ENCODE measurements at regions not wholly inside any gene's neighbourhood (a gene's known extent, or its start where the extent isn't known, plus 50 kb on each side); places are given as distances from the start of the nearest gene placed in this dataset.

DNA sequence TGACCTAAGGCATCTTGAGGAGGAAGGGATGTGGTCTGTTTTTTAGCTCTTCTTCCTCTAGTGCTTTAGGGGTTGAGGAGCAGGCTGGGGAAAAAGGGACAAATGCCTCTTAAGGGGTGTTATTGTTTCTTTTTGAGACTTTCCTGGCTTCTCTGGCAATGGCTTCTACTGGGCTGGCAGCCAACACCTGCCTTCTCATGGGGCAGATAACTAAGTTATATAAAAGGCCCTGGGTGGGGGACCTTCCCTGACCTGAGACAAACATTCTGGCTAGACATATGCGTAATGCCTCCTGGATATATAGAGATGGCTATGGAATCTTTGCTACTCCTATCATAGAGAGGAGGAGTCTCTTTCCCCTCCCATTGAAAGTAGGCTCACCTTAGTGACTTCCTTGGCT, 179.2 kb upstream of the PROK2 start:
- DNase-seq = no peak
- H3K36me3 Mint-ChIP-seq (ENCODE audit: low read depth) = no peaks in the 10 kb centered on the region
- peaks cover 38% of the 10 kb centered on the region for H3K27me3 Mint-ChIP-seq (ENCODE audit: low read depth, poor library complexity)
- H3K4me1 Mint-ChIP-seq = peaks cover 21% of the 10 kb centered on the region
- H3K4me3 Mint-ChIP-seq = no peak overlapping the region
- TF ChIP-seq, protein P1, sequence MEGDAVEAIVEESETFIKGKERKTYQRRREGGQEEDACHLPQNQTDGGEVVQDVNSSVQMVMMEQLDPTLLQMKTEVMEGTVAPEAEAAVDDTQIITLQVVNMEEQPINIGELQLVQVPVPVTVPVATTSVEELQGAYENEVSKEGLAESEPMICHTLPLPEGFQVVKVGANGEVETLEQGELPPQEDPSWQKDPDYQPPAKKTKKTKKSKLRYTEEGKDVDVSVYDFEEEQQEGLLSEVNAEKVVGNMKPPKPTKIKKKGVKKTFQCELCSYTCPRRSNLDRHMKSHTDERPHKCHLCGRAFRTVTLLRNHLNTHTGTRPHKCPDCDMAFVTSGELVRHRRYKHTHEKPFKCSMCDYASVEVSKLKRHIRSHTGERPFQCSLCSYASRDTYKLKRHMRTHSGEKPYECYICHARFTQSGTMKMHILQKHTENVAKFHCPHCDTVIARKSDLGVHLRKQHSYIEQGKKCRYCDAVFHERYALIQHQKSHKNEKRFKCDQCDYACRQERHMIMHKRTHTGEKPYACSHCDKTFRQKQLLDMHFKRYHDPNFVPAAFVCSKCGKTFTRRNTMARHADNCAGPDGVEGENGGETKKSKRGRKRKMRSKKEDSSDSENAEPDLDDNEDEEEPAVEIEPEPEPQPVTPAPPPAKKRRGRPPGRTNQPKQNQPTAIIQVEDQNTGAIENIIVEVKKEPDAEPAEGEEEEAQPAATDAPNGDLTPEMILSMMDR (IDR thresholded peaks at IDR 0.05) = no peak
- H3K9me3 Mint-ChIP-seq = no peaks in the 10 kb centered on the region
- no peak overlapping the region for H3K27ac Mint-ChIP-seq

DNA sequence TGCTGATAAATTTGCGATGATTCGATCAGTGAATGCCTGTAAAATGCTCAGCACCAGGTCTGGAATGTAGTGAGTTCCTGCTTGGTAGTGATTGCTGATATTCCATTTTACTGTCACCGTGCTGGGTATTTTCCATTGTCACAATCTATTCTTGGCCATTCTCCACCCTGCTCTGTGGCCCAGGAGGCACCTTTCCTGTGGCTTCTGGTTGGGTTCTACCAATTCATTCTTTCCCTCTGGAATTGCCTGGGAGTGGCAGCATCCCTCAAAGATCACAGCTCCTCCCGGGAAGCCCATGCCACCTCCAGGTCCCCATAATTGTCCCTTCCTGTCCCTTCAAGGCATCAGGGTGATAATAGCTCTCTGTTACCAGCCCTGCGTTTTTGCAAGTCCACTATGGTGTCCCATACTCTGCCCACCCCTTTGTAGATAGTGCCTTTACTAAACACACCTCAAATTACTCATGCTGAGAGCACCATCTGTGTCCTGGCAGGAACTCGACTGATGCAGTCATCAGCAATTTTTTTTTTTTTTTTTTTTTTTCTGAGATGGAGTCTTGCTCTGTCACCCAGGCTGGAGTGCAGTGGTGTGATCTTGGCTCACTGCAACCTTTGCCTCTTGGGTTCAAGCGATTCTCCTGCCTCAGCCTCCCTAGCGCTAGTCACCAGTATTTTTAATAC, 177.8 kb upstream of the PROK2 start:
- H3K27ac Mint-ChIP-seq = no peak overlapping the region
- peaks cover 11% of the 10 kb centered on the region for H3K4me1 Mint-ChIP-seq
- no peak for DNase-seq
- TF ChIP-seq, protein P1 (IDR thresholded peaks at IDR 0.05) = no peak
- no peaks in the 10 kb centered on the region for H3K9me3 Mint-ChIP-seq
- H3K4me3 Mint-ChIP-seq = no peak overlapping the region
- peaks cover 34% of the 10 kb centered on the region for H3K27me3 Mint-ChIP-seq (ENCODE audit: low read depth, poor library complexity)
- no peaks in the 10 kb centered on the region for H3K36me3 Mint-ChIP-seq (ENCODE audit: low read depth)

DNA sequence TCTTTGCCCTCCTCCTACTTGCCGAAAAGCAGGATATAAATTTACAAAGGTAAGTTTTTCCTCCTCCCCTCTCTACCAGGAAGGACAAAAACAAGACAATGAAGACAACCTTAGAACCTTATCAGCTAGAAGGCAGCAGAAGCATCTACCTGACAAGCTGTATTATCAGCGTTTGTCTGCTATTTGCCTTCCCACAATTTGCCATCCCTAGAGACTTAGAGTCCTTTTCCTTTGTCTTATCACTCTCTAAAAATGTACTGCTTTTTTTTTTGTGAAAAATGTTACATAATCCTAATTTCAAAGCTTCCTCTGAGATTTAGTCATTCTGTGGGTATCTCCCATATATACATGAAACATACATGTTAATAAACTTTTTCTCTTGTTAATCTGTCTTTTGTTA, 176.9 kb upstream of the PROK2 start:
- H3K27ac Mint-ChIP-seq = no peak overlapping the region
- H3K4me1 Mint-ChIP-seq = peaks cover 9% of the 10 kb centered on the region
- peaks cover 32% of the 10 kb centered on the region for H3K27me3 Mint-ChIP-seq (ENCODE audit: low read depth, poor library complexity)

DNA sequence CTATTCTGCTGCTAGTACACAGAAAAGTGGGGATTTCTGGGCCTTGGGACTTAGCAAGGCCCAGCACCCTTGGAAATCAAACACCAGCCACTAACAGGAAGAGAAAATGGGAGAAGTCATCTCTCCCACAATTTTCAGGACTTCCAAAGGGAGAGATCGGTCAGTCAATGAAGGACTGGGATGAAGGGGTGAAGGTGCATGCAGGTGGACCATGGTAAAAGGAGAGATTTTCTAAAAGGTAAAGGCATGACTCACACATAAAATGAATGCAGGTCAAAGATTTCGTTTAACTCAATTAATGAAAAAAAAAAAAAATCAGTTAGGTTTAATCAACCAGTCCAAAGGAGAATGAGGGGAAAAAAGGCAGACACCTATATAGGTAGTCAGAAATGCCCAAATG, 176.4 kb upstream of the PROK2 start:
- H3K4me1 Mint-ChIP-seq = peaks cover 5% of the 10 kb centered on the region
- no peak for DNase-seq
- H3K27me3 Mint-ChIP-seq (ENCODE audit: low read depth, poor library complexity) = peaks cover 26% of the 10 kb centered on the region

More for the DNA sequence above, 176.9 kb upstream of the PROK2 start:
- H3K36me3 Mint-ChIP-seq (ENCODE audit: low read depth) = no peaks in the 10 kb centered on the region
- no peak overlapping the region for H3K4me3 Mint-ChIP-seq
- no peaks in the 10 kb centered on the region for H3K9me3 Mint-ChIP-seq
- DNase-seq = no peak
- TF ChIP-seq, protein P1 (IDR thresholded peaks at IDR 0.05) = no peak

DNA sequence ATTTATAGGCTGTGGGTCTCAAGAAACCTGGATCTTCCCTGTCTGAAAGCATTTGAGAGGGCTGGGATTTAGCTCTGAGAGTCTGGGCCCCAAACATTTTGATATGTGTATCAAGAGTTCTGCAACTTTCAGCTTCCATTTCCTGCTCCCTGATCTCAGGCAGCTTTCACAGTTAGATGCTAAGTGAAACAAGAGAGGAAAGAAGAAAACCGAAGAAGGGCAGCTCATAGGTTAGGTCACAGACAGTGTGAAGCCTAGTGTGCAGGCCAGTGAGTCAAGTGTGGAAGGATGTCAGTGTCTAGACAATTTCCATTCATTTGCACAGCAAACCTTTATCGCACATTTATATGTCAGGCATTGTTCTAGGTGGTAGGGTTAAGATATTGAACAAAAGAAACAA, 173.6 kb upstream of the PROK2 start:
- H3K4me1 Mint-ChIP-seq = peaks cover 15% of the 10 kb centered on the region
- H3K27ac Mint-ChIP-seq = no peak overlapping the region
- DNase-seq = no peak
- no peak overlapping the region for H3K4me3 Mint-ChIP-seq
- H3K27me3 Mint-ChIP-seq (ENCODE audit: low read depth, poor library complexity) = peaks cover 9% of the 10 kb centered on the region
- no peaks in the 10 kb centered on the region for H3K9me3 Mint-ChIP-seq
- no peaks in the 10 kb centered on the region for H3K36me3 Mint-ChIP-seq (ENCODE audit: low read depth)
- TF ChIP-seq, protein P1 (IDR thresholded peaks at IDR 0.05) = no peak

More for the DNA sequence above, 176.4 kb upstream of the PROK2 start:
- no peaks in the 10 kb centered on the region for H3K9me3 Mint-ChIP-seq
- no peaks in the 10 kb centered on the region for H3K36me3 Mint-ChIP-seq (ENCODE audit: low read depth)
- no peak overlapping the region for H3K27ac Mint-ChIP-seq
- TF ChIP-seq, protein P1 (IDR thresholded peaks at IDR 0.05) = no peak
- H3K4me3 Mint-ChIP-seq = no peak overlapping the region

DNA sequence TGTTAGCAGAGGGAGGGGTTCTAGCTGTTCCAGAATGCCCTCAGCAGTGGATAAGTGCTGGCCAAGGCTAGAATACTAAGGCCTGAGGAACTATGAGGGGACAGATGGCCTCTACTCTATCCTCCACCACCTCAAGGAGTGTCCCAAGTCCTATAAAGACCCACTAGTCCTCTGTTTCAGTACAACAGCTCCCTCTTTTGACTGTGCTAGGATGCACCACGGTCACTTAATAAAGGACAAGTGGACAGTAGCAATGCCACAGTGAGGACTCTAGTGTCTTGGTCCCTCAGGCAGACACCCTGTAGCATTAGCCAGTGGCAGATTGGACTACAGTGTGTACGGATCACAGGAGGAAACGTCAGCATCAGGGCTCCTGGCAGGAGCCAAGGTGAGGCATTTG, 171.8 kb upstream of the PROK2 start:
- TF ChIP-seq, protein P1 (IDR thresholded peaks at IDR 0.05) = peak; percentile 7
- no peak for DNase-seq
- H3K36me3 Mint-ChIP-seq (ENCODE audit: low read depth) = no peaks in the 10 kb centered on the region
- H3K27me3 Mint-ChIP-seq (ENCODE audit: low read depth, poor library complexity) = peaks cover 7% of the 10 kb centered on the region
- H3K4me1 Mint-ChIP-seq = peaks cover 15% of the 10 kb centered on the region
- no peak overlapping the region for H3K27ac Mint-ChIP-seq
- no peak overlapping the region for H3K4me3 Mint-ChIP-seq
- H3K9me3 Mint-ChIP-seq = no peaks in the 10 kb centered on the region
